22Rv1 (cell line): ENCODE measurements at regions not wholly inside any gene's neighbourhood (a gene's known extent, or its start where the extent isn't known, plus 50 kb on each side); places are given as distances from the start of the nearest gene placed in this dataset.

Experiments used
- CTCF ChIP-seq: fragments of 450-650 bp; IDR thresholded peaks from 2 replicates; pipeline ENCODE4 v1.5.1; 2017; ENCODE audit warnings: mild to moderate bottlenecking
- ZFX ChIP-seq: fragments of 450-650 bp; IDR thresholded peaks from 2 replicates; pipeline ENCODE4 v1.6.1; 2017; ENCODE audit warnings: antibody characterized with exemption, borderline replicate concordance

DNA sequence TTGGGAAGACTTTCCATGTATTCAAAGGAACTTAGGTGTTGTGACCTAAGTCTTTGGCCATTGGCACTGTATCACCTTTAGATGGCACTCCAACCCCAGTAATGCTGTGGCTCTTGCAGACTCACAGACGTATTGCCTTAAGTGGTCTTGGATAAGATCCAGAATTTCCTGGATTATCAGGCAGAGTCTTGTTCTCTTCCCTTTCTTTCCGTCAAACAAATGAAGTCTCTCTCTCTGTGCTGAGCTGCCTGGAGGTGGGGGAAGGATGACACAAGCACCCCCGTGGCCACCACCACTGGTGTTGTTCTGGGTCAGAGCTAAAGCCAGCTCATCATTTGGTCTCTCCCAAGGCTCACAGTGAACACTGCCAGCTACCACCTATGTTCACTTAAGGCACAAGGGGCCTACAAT lies 789.9 kb upstream of the KIF2B start:
- TF ChIP-seq CTCF: peak; percentile 69
- no peak for TF ChIP-seq ZFX
